IMR-90 (cell line): ENCODE measurements at regions not wholly inside any gene's neighbourhood (a gene's known extent, or its start where the extent isn't known, plus 50 kb on each side); places are given as distances from the start of the nearest gene placed in this dataset.

Source experiments
- ATAC-seq: fragments of 200-7000 bp; cut with Tn5 transposase; 2 replicates; pipeline ENCODE4 v1.9.1; 2020; ENCODE audit warnings: low read depth, mild to moderate bottlenecking, moderate library complexity
- BruUV-seq: library from RNA; stranded (reverse); fragments of 400-500 nt; replicated peaks from 2 replicates; lab custom pipeline; 2021; lab: Mats Ljungman, UMichigan
- CTCF ChIA-PET: fragments of 300-600 bp; formaldehyde crosslinking; extraction: SDS; loops from one replicate; lab custom pipeline; 2021; ENCODE audit warnings: antibody characterized with exemption; lab: Yijun Ruan, JAX
- POLR2A ChIA-PET: fragments of 300-600 bp; sonication (Branson Sonifier 250); formaldehyde crosslinking; loops from one replicate; lab custom pipeline; 2022; ENCODE audit warnings: antibody characterized with exemption; ENCODE audit not compliant: unreplicated experiment; lab: Charles Lee
- DNase-seq: peaks from one replicate; pipeline ENCODE4 v3.0.0; 2013
- H2AFZ ChIP-seq: replicated peaks from 2 replicates; pipeline ENCODE3; 2013; ENCODE audit warnings: low read length, mild to moderate bottlenecking; ENCODE audit not compliant: poor library complexity
- H2AK5ac ChIP-seq: 2 replicates; pipeline ENCODE4 v1.6.1; 2013; ENCODE audit warnings: low read depth, low read length, inconsistent platforms
- H2AK9ac ChIP-seq: replicated peaks from 2 replicates; pipeline ENCODE3; 2013; ENCODE audit warnings: mild to moderate bottlenecking, low read depth, low read length, moderate library complexity; ENCODE audit not compliant: poor library complexity
- H2BK120ac ChIP-seq: 2 replicates; pipeline ENCODE4 v1.6.1; 2013; ENCODE audit warnings: low read depth, low read length, inconsistent platforms
- H2BK15ac ChIP-seq: 3 replicates; pipeline ENCODE4 v1.6.1; 2013; ENCODE audit warnings: low read depth, low read length, inconsistent platforms
- H2BK20ac ChIP-seq: 2 replicates; pipeline ENCODE4 v1.6.1; 2013; ENCODE audit warnings: low read depth, mild to moderate bottlenecking, inconsistent platforms, low read length, moderate library complexity
- H2BK5ac ChIP-seq: 2 replicates; pipeline ENCODE4 v1.6.1; 2013; ENCODE audit warnings: mild to moderate bottlenecking, low read depth, low read length, inconsistent platforms; ENCODE audit not compliant: poor library complexity, severe bottlenecking
- H3K14ac ChIP-seq: replicated peaks from 2 replicates; pipeline ENCODE4 v1.6.1; 2013; ENCODE audit warnings: low read depth, low read length, inconsistent platforms
- H3K18ac ChIP-seq: 2 replicates; pipeline ENCODE4 v1.6.1; 2013; ENCODE audit warnings: low read depth, low read length, control low read depth
- H3K23ac ChIP-seq: 2 replicates; pipeline ENCODE4 v1.6.1; 2013; ENCODE audit warnings: low read depth, low read length, inconsistent platforms
- H3K27ac ChIP-seq: 2 replicates; pipeline ENCODE4 v1.5.1; 2013; ENCODE audit warnings: mild to moderate bottlenecking, control low read depth, low read length; ENCODE audit not compliant: insufficient read depth
- H3K27me3 ChIP-seq: 2 replicates; pipeline ENCODE4 v1.6.1; 2013; ENCODE audit warnings: low read length; ENCODE audit not compliant: control insufficient read depth, insufficient read depth
- H3K36me3 ChIP-seq: 2 replicates; pipeline ENCODE4 v1.6.1; 2013; ENCODE audit warnings: low read length, mixed read lengths; ENCODE audit not compliant: control insufficient read depth, insufficient read depth
- H3K4ac ChIP-seq: 2 replicates; pipeline ENCODE4 v1.6.1; 2013; ENCODE audit warnings: low read depth, low read length, inconsistent platforms
- H3K4me1 ChIP-seq: 2 replicates; pipeline ENCODE4 v1.6.1; 2013; ENCODE audit warnings: low read length, mixed read lengths; ENCODE audit not compliant: control insufficient read depth, insufficient read depth
- H3K4me2 ChIP-seq: 2 replicates; pipeline ENCODE4 v1.6.1; 2013; ENCODE audit warnings: low read depth, mild to moderate bottlenecking, control low read depth, low read length, moderate library complexity
- H3K4me3 ChIP-seq: 2 replicates; pipeline ENCODE4 v1.5.1; 2013; ENCODE audit warnings: low read depth, mild to moderate bottlenecking, control low read depth, low read length, moderate library complexity; ENCODE audit not compliant: insufficient read depth
- H3K56ac ChIP-seq: 2 replicates; pipeline ENCODE4 v1.6.1; 2013; ENCODE audit warnings: low read length, inconsistent platforms; ENCODE audit not compliant: insufficient read depth; ENCODE audit errors: extremely low read depth
- H3K79me1 ChIP-seq, 2 experiments: 2 replicates each; pipeline ENCODE4 v1.6.1; 2013; ENCODE audit warnings: low read length in 2 of 2, inconsistent platforms in 1 of 2, low read depth in 1 of 2
- H3K9ac ChIP-seq: 2 replicates; pipeline ENCODE4 v1.6.1; 2013; ENCODE audit warnings: low read depth, low read length, control low read depth
- H3K9me1 ChIP-seq: 2 replicates; pipeline ENCODE4 v1.6.1; 2013; ENCODE audit warnings: low read length, inconsistent platforms; ENCODE audit not compliant: insufficient read depth
- H3K9me3 ChIP-seq: 2 replicates; pipeline ENCODE4 v1.6.1; 2013; ENCODE audit warnings: low read length; ENCODE audit not compliant: control insufficient read depth, insufficient read depth
- H4K20me1 ChIP-seq: 2 replicates; pipeline ENCODE4 v1.6.1; 2013; ENCODE audit warnings: low read length, inconsistent platforms; ENCODE audit not compliant: insufficient read depth
- H4K5ac ChIP-seq: 2 replicates; pipeline ENCODE4 v1.6.1; 2013; ENCODE audit warnings: mild to moderate bottlenecking, low read depth, low read length, control low read depth
- H4K8ac ChIP-seq, 2 experiments: 2 replicates each; pipeline ENCODE4 v1.6.1; 2013; ENCODE audit warnings: low read depth in 2 of 2, low read length in 2 of 2, control low read depth in 1 of 2, inconsistent platforms in 1 of 2
- H4K91ac ChIP-seq: 2 replicates; pipeline ENCODE4 v1.6.1; 2013; ENCODE audit warnings: low read depth, low read length, inconsistent platforms; ENCODE audit not compliant: insufficient read depth
- BHLHE40 ChIP-seq: fragments of 150-350 bp; IDR thresholded peaks from 2 replicates; pipeline ENCODE4 v1.6.1; 2016; ENCODE audit warnings: mild to moderate bottlenecking, low read depth, low read length
- CEBPB ChIP-seq: IDR thresholded peaks from 2 replicates; pipeline ENCODE4 v1.6.1; 2012; ENCODE audit warnings: low read depth, low read length, improper control_type of control experiment
- CHD1 ChIP-seq: IDR thresholded peaks from 2 replicates; pipeline ENCODE4 v1.6.1; 2012; ENCODE audit warnings: low read depth, low read length, improper control_type of control experiment
- FOS ChIP-seq: fragments of 150-350 bp; IDR thresholded peaks from 2 replicates; pipeline ENCODE4 v1.6.1; 2016; ENCODE audit warnings: low read depth, low read length
- MAFK ChIP-seq: IDR thresholded peaks from 2 replicates; pipeline ENCODE4 v1.6.1; 2012; ENCODE audit warnings: low read depth, low read length, improper control_type of control experiment
- MAZ ChIP-seq: IDR thresholded peaks from 2 replicates; pipeline ENCODE4 v1.6.1; 2012; ENCODE audit warnings: low read depth, mild to moderate bottlenecking, low read length, improper control_type of control experiment, moderate library complexity, borderline replicate concordance
- MXI1 ChIP-seq: IDR thresholded peaks from 2 replicates; pipeline ENCODE4 v1.6.1; 2012; ENCODE audit warnings: low read depth, mild to moderate bottlenecking, low read length, moderate library complexity, borderline replicate concordance
- NFE2L2 ChIP-seq: fragments of 150-350 bp; IDR thresholded peaks from 2 replicates; pipeline ENCODE4 v1.6.1; 2016; ENCODE audit warnings: low read depth, mild to moderate bottlenecking, low read length
- POLR2A ChIP-seq: IDR thresholded peaks from 2 replicates; pipeline ENCODE4 v1.6.1; 2012; ENCODE audit warnings: mild to moderate bottlenecking, low read depth, low read length
- RAD21 ChIP-seq: IDR thresholded peaks from 2 replicates; pipeline ENCODE4 v1.6.1; 2012; ENCODE audit warnings: low read length, improper control_type of control experiment
- RCOR1 ChIP-seq: IDR thresholded peaks from 2 replicates; pipeline ENCODE4 v1.6.1; 2012; ENCODE audit warnings: mild to moderate bottlenecking, low read length, improper control_type of control experiment; ENCODE audit not compliant: insufficient replicate concordance
- RFX5 ChIP-seq: IDR thresholded peaks from 2 replicates; pipeline ENCODE4 v1.8.0; 2012; ENCODE audit warnings: low read depth, mild to moderate bottlenecking, low read length, moderate library complexity
- SMC3 ChIP-seq: fragments of 150-350 bp; IDR thresholded peaks from 2 replicates; pipeline ENCODE4 v1.6.1; 2016; ENCODE audit warnings: low read depth, mild to moderate bottlenecking, antibody characterized with exemption, low read length, moderate library complexity
- WGBS, 2 experiments: methylation state at CpG; one replicate each; pipeline versions ENCODE4 v1.1.5 to v1.1.7; 2013; ENCODE audit warnings: missing lambda C conversion rate in 2 of 2; ENCODE audit not compliant: insufficient read length in 1 of 2; ENCODE audit errors: extremely low coverage in 2 of 2; 5-methylcytosine and 5-hydroxymethylcytosine counted together
- dilution Hi-C: fragments of 300-500 bp; cut with HindIII; formaldehyde crosslinking; loops from one replicate; pipeline ENCODE4 v1.14.3; 2018; ENCODE audit warnings: low sequenced_read_pairs; ENCODE audit not compliant: unreplicated experiment
- in situ Hi-C: fragments of 300-500 bp; cut with MboI; formaldehyde crosslinking; loops from 3 replicates; pipeline ENCODE4 v1.14.3; 2019; ENCODE audit warnings: low sequenced_read_pairs, inconsistent platforms, mixed read lengths
- intact Hi-C: fragments of 100-400 bp; cut with micrococcal nuclease; formaldehyde crosslinking; loops from 2 replicates; pipeline ENCODE4 v1.10.0; 2022
- TF ChIP-seq, protein P1 (sequence below): conservative IDR thresholded peaks from 2 replicates; pipeline ENCODE4 v1.5.1; 2012; ENCODE audit warnings: mild to moderate bottlenecking, low read depth, low read length, improper control_type of control experiment
- TF ChIP-seq, protein P2 (sequence below): fragments of 150-350 bp; IDR thresholded peaks from 2 replicates; pipeline ENCODE4 v1.6.1; 2017; ENCODE audit warnings: mild to moderate bottlenecking, antibody characterized with exemption, low read length, low read depth
- TF ChIP-seq, protein P3 (sequence below): fragments of 150-350 bp; IDR thresholded peaks from 2 replicates; pipeline ENCODE4 v1.6.1; 2016; ENCODE audit warnings: low read depth, mild to moderate bottlenecking, low read length, moderate library complexity, borderline replicate concordance

DNA sequence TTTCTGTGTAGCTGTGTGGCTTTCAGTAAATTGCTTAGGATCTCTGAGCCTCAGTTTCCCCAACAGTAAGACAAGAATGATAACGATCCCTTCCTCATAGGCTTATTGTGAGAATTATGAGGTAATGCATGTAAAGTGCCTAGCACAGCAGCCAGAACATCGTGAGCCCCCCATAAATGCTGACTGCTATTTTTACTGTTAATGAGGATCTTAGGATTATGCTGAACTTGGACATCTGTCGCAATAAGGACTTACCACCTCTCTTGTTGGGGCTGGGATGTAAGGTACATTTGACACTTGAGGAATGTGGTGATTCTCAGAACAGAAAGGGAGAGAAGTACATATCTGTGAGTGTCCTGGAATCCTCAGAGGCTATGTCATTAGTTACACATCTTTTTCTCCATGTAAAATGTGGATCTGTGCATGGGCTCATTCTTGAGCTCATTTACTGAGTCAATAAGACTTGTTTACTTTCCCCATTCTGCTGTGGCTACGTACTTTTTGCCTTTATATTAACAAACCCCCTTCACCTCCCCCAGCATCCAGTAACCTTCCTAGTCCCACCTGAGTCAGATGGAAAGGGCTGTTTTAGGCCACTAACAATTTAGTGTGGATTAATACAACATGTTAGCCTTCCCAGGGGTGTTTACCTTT is 64.4 kb upstream of the PLEKHG1 start:
- no peaks in the 10 kb centered on the region for H4K20me1 ChIP-seq
- intact Hi-C loops (no loop called here), in situ Hi-C loops (no loop called here), dilution Hi-C loops (no loop called here)
- H3K9me3 ChIP-seq: no peaks in the 10 kb centered on the region
- no peaks in the 10 kb centered on the region for H3K4me1 ChIP-seq
- no peak overlapping the region for H2BK20ac ChIP-seq
- H2AK5ac ChIP-seq: no peak overlapping the region
- H3K18ac ChIP-seq: no peak overlapping the region
- DNase-seq (no peak), ATAC-seq (no peak)
- TF ChIP-seq MAZ (no peak), POLR2A (no peak), SMC3 (no peak), RFX5 (no peak), CEBPB (no peak), NFE2L2 (no peak), RCOR1 (no peak), CHD1 (no peak), BHLHE40 (no peak), MXI1 (no peak), MAFK (no peak), RAD21 (no peak), FOS (no peak)
- TF ChIP-seq, protein P1, sequence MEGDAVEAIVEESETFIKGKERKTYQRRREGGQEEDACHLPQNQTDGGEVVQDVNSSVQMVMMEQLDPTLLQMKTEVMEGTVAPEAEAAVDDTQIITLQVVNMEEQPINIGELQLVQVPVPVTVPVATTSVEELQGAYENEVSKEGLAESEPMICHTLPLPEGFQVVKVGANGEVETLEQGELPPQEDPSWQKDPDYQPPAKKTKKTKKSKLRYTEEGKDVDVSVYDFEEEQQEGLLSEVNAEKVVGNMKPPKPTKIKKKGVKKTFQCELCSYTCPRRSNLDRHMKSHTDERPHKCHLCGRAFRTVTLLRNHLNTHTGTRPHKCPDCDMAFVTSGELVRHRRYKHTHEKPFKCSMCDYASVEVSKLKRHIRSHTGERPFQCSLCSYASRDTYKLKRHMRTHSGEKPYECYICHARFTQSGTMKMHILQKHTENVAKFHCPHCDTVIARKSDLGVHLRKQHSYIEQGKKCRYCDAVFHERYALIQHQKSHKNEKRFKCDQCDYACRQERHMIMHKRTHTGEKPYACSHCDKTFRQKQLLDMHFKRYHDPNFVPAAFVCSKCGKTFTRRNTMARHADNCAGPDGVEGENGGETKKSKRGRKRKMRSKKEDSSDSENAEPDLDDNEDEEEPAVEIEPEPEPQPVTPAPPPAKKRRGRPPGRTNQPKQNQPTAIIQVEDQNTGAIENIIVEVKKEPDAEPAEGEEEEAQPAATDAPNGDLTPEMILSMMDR: no peak
- TF ChIP-seq, protein P2, sequence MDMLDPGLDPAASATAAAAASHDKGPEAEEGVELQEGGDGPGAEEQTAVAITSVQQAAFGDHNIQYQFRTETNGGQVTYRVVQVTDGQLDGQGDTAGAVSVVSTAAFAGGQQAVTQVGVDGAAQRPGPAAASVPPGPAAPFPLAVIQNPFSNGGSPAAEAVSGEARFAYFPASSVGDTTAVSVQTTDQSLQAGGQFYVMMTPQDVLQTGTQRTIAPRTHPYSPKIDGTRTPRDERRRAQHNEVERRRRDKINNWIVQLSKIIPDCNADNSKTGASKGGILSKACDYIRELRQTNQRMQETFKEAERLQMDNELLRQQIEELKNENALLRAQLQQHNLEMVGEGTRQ: no peak
- TF ChIP-seq, protein P3, sequence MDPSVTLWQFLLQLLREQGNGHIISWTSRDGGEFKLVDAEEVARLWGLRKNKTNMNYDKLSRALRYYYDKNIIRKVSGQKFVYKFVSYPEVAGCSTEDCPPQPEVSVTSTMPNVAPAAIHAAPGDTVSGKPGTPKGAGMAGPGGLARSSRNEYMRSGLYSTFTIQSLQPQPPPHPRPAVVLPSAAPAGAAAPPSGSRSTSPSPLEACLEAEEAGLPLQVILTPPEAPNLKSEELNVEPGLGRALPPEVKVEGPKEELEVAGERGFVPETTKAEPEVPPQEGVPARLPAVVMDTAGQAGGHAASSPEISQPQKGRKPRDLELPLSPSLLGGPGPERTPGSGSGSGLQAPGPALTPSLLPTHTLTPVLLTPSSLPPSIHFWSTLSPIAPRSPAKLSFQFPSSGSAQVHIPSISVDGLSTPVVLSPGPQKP: no peak
- no peak overlapping the region for H2BK15ac ChIP-seq
- no peak overlapping the region for H3K4me3 ChIP-seq
- WGBS, 2 experiments: 50% methylated on average over 1 of the region's 4 CpGs; no CpG with 5 or more reads in 1 of the 2 experiments
- H3K9ac ChIP-seq: no peak overlapping the region
- BruUV-seq: no TSS peak
- H3K56ac ChIP-seq: no peak overlapping the region
- no peak overlapping the region for H4K5ac ChIP-seq
- no peak overlapping the region for H2BK5ac ChIP-seq
- CTCF ChIA-PET: no interaction called here
- H3K4me2 ChIP-seq: no peak overlapping the region
- H3K79me1 ChIP-seq: no peaks in the 10 kb centered on the region
- H3K14ac ChIP-seq: no peak overlapping the region
- H3K27me3 ChIP-seq: peaks cover 1% of the 10 kb centered on the region; the same call in 1 of the 2 replicates
- H2AFZ ChIP-seq: no peak overlapping the region
- no peaks in the 10 kb centered on the region for H3K36me3 ChIP-seq
- no peak overlapping the region for H3K23ac ChIP-seq
- no peak overlapping the region for H2AK9ac ChIP-seq
- no peak overlapping the region for H3K4ac ChIP-seq
- POLR2A ChIA-PET: no interaction called here
- no peak overlapping the region for H3K27ac ChIP-seq
- no peak overlapping the region for H4K8ac ChIP-seq
- no peak overlapping the region for H4K91ac ChIP-seq
- no peak overlapping the region for H2BK120ac ChIP-seq
- no peaks in the 10 kb centered on the region for H3K9me1 ChIP-seq
